SK-N-SH treated with all-trans-retinoic acid at 6 μM for 48 hours (cell line): ENCODE measurements at regions not wholly inside any gene's neighbourhood (a gene's known extent, or its start where the extent isn't known, plus 50 kb on each side); places are given as distances from the start of the nearest gene placed in this dataset.

Experiments used
- PATZ1 ChIP-seq: fragments of 250-450 bp; sonication (Bioruptor Pico); IDR thresholded peaks from 2 replicates; pipeline ENCODE4 v1.8.0; 2020; ENCODE audit warnings: mild to moderate bottlenecking, moderate library complexity, borderline replicate concordance
- POU6F1 ChIP-seq: fragments of 250-450 bp; sonication (Bioruptor Pico); IDR thresholded peaks from 2 replicates; pipeline ENCODE4 v1.8.0; 2021; ENCODE audit warnings: low read depth, mild to moderate bottlenecking, moderate library complexity, borderline replicate concordance
- TCF4 ChIP-seq: fragments of 250-450 bp; sonication (Bioruptor Pico); IDR thresholded peaks from 2 replicates; pipeline ENCODE4 v1.8.0; 2021; ENCODE audit warnings: mild to moderate bottlenecking, moderate library complexity, borderline replicate concordance

- no peak for TF ChIP-seq PATZ1 (CRISPR knock-in tag)
- no peak for TF ChIP-seq TCF4 (CRISPR knock-in tag)
- no peak for TF ChIP-seq POU6F1 (CRISPR knock-in tag)
These were observed 1137.7 kb downstream of the UQCRFS1 start for GRCh38 chr19:28075229-28075628.
